ENCODE measurements at regions not wholly inside any gene's neighbourhood (a gene's known extent, or its start where the extent isn't known, plus 50 kb on each side); places are given as distances from the start of the nearest gene placed in this dataset.

- TF ChIP-seq, protein P1, sequence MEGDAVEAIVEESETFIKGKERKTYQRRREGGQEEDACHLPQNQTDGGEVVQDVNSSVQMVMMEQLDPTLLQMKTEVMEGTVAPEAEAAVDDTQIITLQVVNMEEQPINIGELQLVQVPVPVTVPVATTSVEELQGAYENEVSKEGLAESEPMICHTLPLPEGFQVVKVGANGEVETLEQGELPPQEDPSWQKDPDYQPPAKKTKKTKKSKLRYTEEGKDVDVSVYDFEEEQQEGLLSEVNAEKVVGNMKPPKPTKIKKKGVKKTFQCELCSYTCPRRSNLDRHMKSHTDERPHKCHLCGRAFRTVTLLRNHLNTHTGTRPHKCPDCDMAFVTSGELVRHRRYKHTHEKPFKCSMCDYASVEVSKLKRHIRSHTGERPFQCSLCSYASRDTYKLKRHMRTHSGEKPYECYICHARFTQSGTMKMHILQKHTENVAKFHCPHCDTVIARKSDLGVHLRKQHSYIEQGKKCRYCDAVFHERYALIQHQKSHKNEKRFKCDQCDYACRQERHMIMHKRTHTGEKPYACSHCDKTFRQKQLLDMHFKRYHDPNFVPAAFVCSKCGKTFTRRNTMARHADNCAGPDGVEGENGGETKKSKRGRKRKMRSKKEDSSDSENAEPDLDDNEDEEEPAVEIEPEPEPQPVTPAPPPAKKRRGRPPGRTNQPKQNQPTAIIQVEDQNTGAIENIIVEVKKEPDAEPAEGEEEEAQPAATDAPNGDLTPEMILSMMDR (conservative IDR thresholded peaks at IDR 0.05; ENCODE audit: low read depth, low read length), result no peak
- TF ChIP-seq EZH2 (IDR thresholded peaks at IDR 0.05; ENCODE audit: low read length, unreplicated experiment), result no peak
Measured at GRCh38 chr9:129262261-129262660, 84.2 kb upstream of the IER5L start.

Measured in PC-3 (cell line).